Gastrocnemius medialis (tissue), 4 donors: ENCODE measurements at regions not wholly inside any gene's neighbourhood (a gene's known extent, or its start where the extent isn't known, plus 50 kb on each side); places are given as distances from the start of the nearest gene placed in this dataset.

Experiments used
- CTCF ChIP-seq, 5 experiments: fragments of 450-650 bp in 3 of 5; fragments of 200-600 bp in 2 of 5; sonication (generic) in 2 of 5; IDR thresholded peaks in 4 of 5; conservative IDR thresholded peaks in 1 of 5; 1 replicate in 4 of 5; 2 replicates in 1 of 5; pipeline ENCODE4 v1.5.1; 2016 to 2019; ENCODE audit warnings: antibody characterized with exemption in 5 of 5, mild to moderate bottlenecking in 3 of 5, moderate library complexity in 3 of 5
- POLR2A ChIP-seq, 2 donors: fragments of 450-650 bp; IDR thresholded peaks; one replicate each; pipeline ENCODE4 v1.6.1; 2017; ENCODE audit warnings: antibody characterized with exemption in 2 of 2, mild to moderate bottlenecking in 2 of 2, moderate library complexity in 2 of 2

GRCh38 chr5:60259730-60260129 lies 366.2 kb upstream of the PDE4D start:
- TF ChIP-seq CTCF (IDR thresholded peaks at IDR 0.05 in 4 of 5, conservative IDR thresholded peaks at IDR 0.05 in 1 of 5): no peak
- no peak for TF ChIP-seq POLR2A (IDR thresholded peaks at IDR 0.05)
